ENCODE measurements at regions not wholly inside any gene's neighbourhood (a gene's known extent, or its start where the extent isn't known, plus 50 kb on each side); places are given as distances from the start of the nearest gene placed in this dataset.

- no peak for TF ChIP-seq CTCF (IDR thresholded peaks at IDR 0.05; ENCODE audit: control extremely low read depth, extremely low read depth, low read depth, missing control alignments)
- ChIA-PET POLR2A (no interaction called here), CTCF (no interaction called here)
- no peak for DNase-seq (ENCODE audit: extremely low spot score)
These were observed 257.7 kb downstream of the BAMBI start for GRCh38 chr10:28935061-28935460.

GRCh38 chr10:28937959-28938358 lies 260.6 kb downstream of the BAMBI start:
- ChIA-PET POLR2A (no interaction called here), CTCF (interaction anchor here (1.0 to 1.2 kb wide), 2 partner anchors 8 to 22 kb away, joined by 3 read pairs; no protein-coding TSS in a partner anchor)
- DNase-seq (ENCODE audit: extremely low spot score) = no peak
- TF ChIP-seq CTCF (IDR thresholded peaks at IDR 0.05; ENCODE audit: control extremely low read depth, extremely low read depth, low read depth, missing control alignments) = no peak

- CTCF ChIA-PET = no interaction called here
- no peak for TF ChIP-seq CTCF (IDR thresholded peaks at IDR 0.05; ENCODE audit: control extremely low read depth, extremely low read depth, low read depth, missing control alignments)
- no peak for DNase-seq (ENCODE audit: extremely low spot score)
- POLR2A ChIA-PET = no interaction called here
These were observed 261.4 kb downstream of the BAMBI start for GRCh38 chr10:28938745-28939144.

GRCh38 chr10:28939281-28940157 lies 262.2 kb downstream of the BAMBI start:
- CTCF ChIA-PET = no interaction called here
- POLR2A ChIA-PET = no interaction called here

GRCh38 chr10:28940158-28940888 lies 263.0 kb downstream of the BAMBI start:
- POLR2A ChIA-PET = no interaction called here
- no peak for DNase-seq (ENCODE audit: extremely low spot score)
- CTCF ChIA-PET = interaction anchor here (1.0 kb wide), 1 partner anchor 547 kb away, joined by 3 read pairs; no protein-coding TSS in a partner anchor

More at GRCh38 chr10:28939281-28940157, 262.2 kb downstream of the BAMBI start:
- DNase-seq (ENCODE audit: extremely low spot score) = no peak
- no peak for TF ChIP-seq CTCF (IDR thresholded peaks at IDR 0.05; ENCODE audit: control extremely low read depth, extremely low read depth, low read depth, missing control alignments)

More at GRCh38 chr10:28940158-28940888, 263.0 kb downstream of the BAMBI start:
- TF ChIP-seq CTCF (IDR thresholded peaks at IDR 0.05; ENCODE audit: control extremely low read depth, extremely low read depth, low read depth, missing control alignments) = no peak

Measured in GM10248 (cell line).